Type B pancreatic cell (in vitro differentiated cells): ENCODE measurements at regions not wholly inside any gene's neighbourhood (a gene's known extent, or its start where the extent isn't known, plus 50 kb on each side); places are given as distances from the start of the nearest gene placed in this dataset.

Experiments
- DNase-seq: peaks from one replicate; pipeline ENCODE4 v3.0.0; 2021; ENCODE audit warnings: mixed read lengths; ENCODE audit not compliant: unreplicated experiment; ENCODE audit errors: extremely low spot score
- H3K27ac Mint-ChIP-seq: 2 replicates; pipeline ENCODE4 v1.8.0; 2021; ENCODE audit warnings: mild to moderate bottlenecking, mixed read lengths
- H3K27me3 Mint-ChIP-seq: 2 replicates; pipeline ENCODE4 v1.8.0; 2021; ENCODE audit warnings: mixed read lengths
- H3K36me3 Mint-ChIP-seq: 2 replicates; pipeline ENCODE4 v1.8.0; 2021; ENCODE audit warnings: mixed read lengths
- H3K4me1 Mint-ChIP-seq: one replicate; pipeline ENCODE4 v1.8.0; 2021; ENCODE audit warnings: mixed read lengths; ENCODE audit not compliant: unreplicated experiment
- H3K4me3 Mint-ChIP-seq: 2 replicates; pipeline ENCODE4 v1.8.0; 2021; ENCODE audit warnings: mild to moderate bottlenecking, mixed read lengths
- H3K9me3 Mint-ChIP-seq: 2 replicates; pipeline ENCODE4 v1.8.0; 2021; ENCODE audit warnings: mixed read lengths
- CTCF ChIP-seq: fragments of 200-600 bp; sonication (generic); conservative IDR thresholded peaks from 2 replicates; pipeline ENCODE4 v1.5.0; 2021; ENCODE audit warnings: antibody characterized with exemption, mild to moderate bottlenecking

- DNase-seq: no peak
- Mint-ChIP-seq H3K4me3 (no peak overlapping the region), H3K27ac (no peak overlapping the region), H3K27me3 (no peaks in the 10 kb centered on the region), H3K36me3 (no peaks in the 10 kb centered on the region), H3K9me3 (no peaks in the 10 kb centered on the region), H3K4me1 (no peaks in the 10 kb centered on the region)
- peak; percentile 44 for TF ChIP-seq CTCF
Measured at GRCh38 chr9:82805027-82805426, 257.9 kb downstream of the RASEF start.

GRCh38 chr9:82808478-82808877, 254.5 kb downstream of the RASEF start:
- Mint-ChIP-seq H3K36me3 (no peaks in the 10 kb centered on the region), H3K4me1 (no peaks in the 10 kb centered on the region), H3K9me3 (peaks cover 7% of the 10 kb centered on the region), H3K4me3 (no peak overlapping the region), H3K27ac (no peak overlapping the region), H3K27me3 (no peaks in the 10 kb centered on the region)
- no peak for DNase-seq
- no peak for TF ChIP-seq CTCF

GRCh38 chr9:82810915-82811314, 252.0 kb downstream of the RASEF start:
- no peaks in the 10 kb centered on the region for H3K4me1 Mint-ChIP-seq
- DNase-seq: no peak
- TF ChIP-seq CTCF: no peak
- peaks cover 7% of the 10 kb centered on the region for H3K9me3 Mint-ChIP-seq
- no peak overlapping the region for H3K4me3 Mint-ChIP-seq
- no peaks in the 10 kb centered on the region for H3K36me3 Mint-ChIP-seq
- no peaks in the 10 kb centered on the region for H3K27me3 Mint-ChIP-seq
- peak overlapping the region; percentile 35 for H3K27ac Mint-ChIP-seq

- Mint-ChIP-seq H3K27ac (no peak overlapping the region), H3K27me3 (no peaks in the 10 kb centered on the region), H3K36me3 (no peaks in the 10 kb centered on the region), H3K4me1 (no peaks in the 10 kb centered on the region), H3K4me3 (no peak overlapping the region), H3K9me3 (peaks cover 5% of the 10 kb centered on the region)
- DNase-seq: no peak
- TF ChIP-seq CTCF: no peak
Measured at GRCh38 chr9:82819260-82819659, 243.7 kb downstream of the RASEF start.

GRCh38 chr9:82820186-82820585, 242.8 kb downstream of the RASEF start:
- Mint-ChIP-seq H3K36me3 (no peaks in the 10 kb centered on the region), H3K9me3 (peaks cover 5% of the 10 kb centered on the region), H3K4me3 (no peak overlapping the region), H3K4me1 (no peaks in the 10 kb centered on the region), H3K27me3 (no peaks in the 10 kb centered on the region), H3K27ac (no peak overlapping the region)
- DNase-seq: no peak
- no peak for TF ChIP-seq CTCF

GRCh38 chr9:82829818-82830217, 233.1 kb downstream of the RASEF start:
- H3K9me3 Mint-ChIP-seq: no peaks in the 10 kb centered on the region
- no peaks in the 10 kb centered on the region for H3K36me3 Mint-ChIP-seq
- no peaks in the 10 kb centered on the region for H3K27me3 Mint-ChIP-seq
- TF ChIP-seq CTCF: no peak
- H3K4me1 Mint-ChIP-seq: no peaks in the 10 kb centered on the region
- H3K27ac Mint-ChIP-seq: no peak overlapping the region
- no peak overlapping the region for H3K4me3 Mint-ChIP-seq
- DNase-seq: no peak
